ENCODE measurements at regions not wholly inside any gene's neighbourhood (a gene's known extent, or its start where the extent isn't known, plus 50 kb on each side); places are given as distances from the start of the nearest gene placed in this dataset.

- no peak overlapping the region for H3K4me3 ChIP-seq (ENCODE audit: control insufficient read depth, low read depth, low read length)
- TF ChIP-seq CTCF (conservative IDR thresholded peaks at IDR 0.05; ENCODE audit: control insufficient read depth, insufficient read depth, low read depth, low read length), result no peak
- no peak for DNase-seq (ENCODE audit: low read depth)
Measured at GRCh38 chr6:14309516-14309915, 191.9 kb downstream of the CD83 start.

- TF ChIP-seq CTCF (conservative IDR thresholded peaks at IDR 0.05; ENCODE audit: control insufficient read depth, insufficient read depth, low read depth, low read length), result no peak
- DNase-seq (ENCODE audit: low read depth), result no peak
Measured at GRCh38 chr6:14309951-14310445, 192.4 kb downstream of the CD83 start.

GRCh38 chr6:14310960-14311359, 193.4 kb downstream of the CD83 start:
- no peak for TF ChIP-seq CTCF (conservative IDR thresholded peaks at IDR 0.05; ENCODE audit: control insufficient read depth, insufficient read depth, low read depth, low read length)
- H3K4me3 ChIP-seq (ENCODE audit: control insufficient read depth, low read depth, low read length), result no peak overlapping the region
- DNase-seq (ENCODE audit: low read depth), result no peak

More at GRCh38 chr6:14309951-14310445, 192.4 kb downstream of the CD83 start:
- H3K4me3 ChIP-seq (ENCODE audit: control insufficient read depth, low read depth, low read length), result no peak overlapping the region

- no peak for DNase-seq (ENCODE audit: low read depth)
- no peak overlapping the region for H3K4me3 ChIP-seq (ENCODE audit: control insufficient read depth, low read depth, low read length)
- TF ChIP-seq CTCF (conservative IDR thresholded peaks at IDR 0.05; ENCODE audit: control insufficient read depth, insufficient read depth, low read depth, low read length), result no peak
Measured at GRCh38 chr6:14312587-14312986, 195.0 kb downstream of the CD83 start.

GRCh38 chr6:14313248-14313647, 195.7 kb downstream of the CD83 start:
- DNase-seq (ENCODE audit: low read depth), result no peak
- TF ChIP-seq CTCF (conservative IDR thresholded peaks at IDR 0.05; ENCODE audit: control insufficient read depth, insufficient read depth, low read depth, low read length), result no peak
- H3K4me3 ChIP-seq (ENCODE audit: control insufficient read depth, low read depth, low read length), result no peak overlapping the region

- DNase-seq (ENCODE audit: low read depth), result no peak
- TF ChIP-seq CTCF (conservative IDR thresholded peaks at IDR 0.05; ENCODE audit: control insufficient read depth, insufficient read depth, low read depth, low read length), result no peak
- H3K4me3 ChIP-seq (ENCODE audit: control insufficient read depth, low read depth, low read length), result no peak overlapping the region
Measured at GRCh38 chr6:14315353-14315752, 197.8 kb downstream of the CD83 start.

All from fibroblast of mammary gland (primary cell).